Transverse colon (tissue), 4 donors: ENCODE measurements at regions not wholly inside any gene's neighbourhood (a gene's known extent, or its start where the extent isn't known, plus 50 kb on each side); places are given as distances from the start of the nearest gene placed in this dataset.

Experiments used
- DNase-seq: peaks from one replicate; pipeline ENCODE4 v3.0.0-alpha.2; 2019
- H3K27ac ChIP-seq, 4 donors: fragments of 200-600 bp; sonication (generic); 2 replicates each; pipeline ENCODE4 v1.5.1; 2016 to 2018; ENCODE audit warnings: inconsistent platforms in 4 of 4
- H3K27me3 ChIP-seq: fragments of 200-600 bp; sonication (generic); 2 replicates; pipeline ENCODE4 v1.5.1; 2017; ENCODE audit warnings: inconsistent platforms
- H3K36me3 ChIP-seq, 4 donors: fragments of 200-600 bp; sonication (generic); 2 replicates each; pipeline ENCODE4 v1.5.1; 2017 to 2019; ENCODE audit warnings: inconsistent platforms in 4 of 4
- H3K4me1 ChIP-seq, 4 donors: fragments of 200-600 bp; sonication (generic); 2 replicates each; pipeline ENCODE4 v1.5.1; 2017 to 2020; ENCODE audit warnings: inconsistent platforms in 4 of 4
- H3K4me3 ChIP-seq, 4 donors: fragments of 200-600 bp; sonication (generic); 1 replicate in 1 of 4; 2 replicates in 3 of 4; pipeline versions ENCODE4 v1.5.1 to v1.6.1; 2017 to 2019; ENCODE audit warnings: inconsistent platforms in 4 of 4
- H3K9me3 ChIP-seq, 2 donors: fragments of 200-600 bp; sonication (generic); 2 replicates each; pipeline ENCODE4 v1.5.1; 2017 to 2019; ENCODE audit warnings: inconsistent platforms in 2 of 2
- CTCF ChIP-seq, 5 experiments: fragments of 200-600 bp in 3 of 5; fragments of 450-650 bp in 2 of 5; sonication (generic) in 3 of 5; IDR thresholded peaks; 1 replicate in 2 of 5; 2 replicates in 3 of 5; pipeline ENCODE4 v1.5.1; 2016 to 2017; ENCODE audit warnings: antibody characterized with exemption in 5 of 5, inconsistent platforms in 3 of 5, mild to moderate bottlenecking in 2 of 5, moderate library complexity in 1 of 5
- EP300 ChIP-seq: sonication (generic); formaldehyde crosslinking; IDR thresholded peaks from one replicate; pipeline ENCODE4 v1.6.1; 2017; ENCODE audit warnings: antibody characterized with exemption, low read depth
- POLR2A ChIP-seq: fragments of 450-650 bp; IDR thresholded peaks from one replicate; pipeline ENCODE4 v1.6.1; 2016; ENCODE audit warnings: antibody characterized with exemption, mild to moderate bottlenecking, moderate library complexity
- POLR2AphosphoS5 ChIP-seq, 3 donors: sonication (generic); formaldehyde crosslinking; IDR thresholded peaks; one replicate each; pipeline ENCODE4 v1.6.1; 2016; ENCODE audit warnings: antibody characterized with exemption in 3 of 3
- WGBS, 2 donors: methylation state at CpG; one replicate each; pipeline ENCODE4 v1.1.5; 2018; ENCODE audit warnings: low coverage in 1 of 2; 5-methylcytosine and 5-hydroxymethylcytosine counted together
- in situ Hi-C, 4 donors: fragments of 200-750 bp; cut with MboI; loops; one replicate each; pipeline versions ENCODE4 v1.15.0 to v1.15.1; 2017; ENCODE audit warnings: low sequenced_read_pairs in 3 of 4, low pct_ligation_motif_present in 1 of 4, low pct_unique_long_range_greater_than_20kb in 1 of 4
- intact Hi-C: fragments of 100-400 bp; cut with DNase I; formaldehyde crosslinking; loops from one replicate; pipeline ENCODE4 v1.15.1; 2023; ENCODE audit warnings: low total_unique reads

- in situ Hi-C loops = no loop called here
- Histone ChIP-seq H3K36me3 (no peaks in the 10 kb centered on the region), H3K27me3 (no peaks in the 10 kb centered on the region), H3K9me3 (no peaks in the 10 kb centered on the region), H3K27ac (no peak overlapping the region), H3K4me3 (no peak overlapping the region), H3K4me1 (no peaks in the 10 kb centered on the region)
- TF ChIP-seq EP300 (no peak), POLR2AphosphoS5 (IDR thresholded peaks at IDR 0.05) (no peak), CTCF (IDR thresholded peaks at IDR 0.05) (no peak), POLR2A (no peak)
- 89 to 92% methylated on average over 2 of the region's 2 CpGs for WGBS, 2 donors
- no peak for DNase-seq
- intact Hi-C loops = no loop called here
Observed at GRCh38 chr1:194331758-194332157, 1145.3 kb upstream of the B3GALT2 start.

- no peaks in the 10 kb centered on the region for H3K4me1 ChIP-seq
- intact Hi-C loops = no loop called here
- no peak for DNase-seq
- in situ Hi-C loops = no loop called here
- no peaks in the 10 kb centered on the region for H3K36me3 ChIP-seq
- H3K27me3 ChIP-seq = no peaks in the 10 kb centered on the region
- TF ChIP-seq POLR2AphosphoS5 (IDR thresholded peaks at IDR 0.05) (no peak), POLR2A (no peak), EP300 (no peak)
- WGBS, 2 donors = 66 to 70% methylated on average over 3 to 4 of the region's 4 CpGs
- no peak overlapping the region for H3K27ac ChIP-seq
- H3K4me3 ChIP-seq = no peak overlapping the region
- no peaks in the 10 kb centered on the region for H3K9me3 ChIP-seq
Observed at GRCh38 chr1:194322751-194323150, 1136.3 kb upstream of the B3GALT2 start.

GRCh38 chr1:194318790-194319280 lies 1132.4 kb upstream of the B3GALT2 start:
- in situ Hi-C loops = no loop called here
- no peak for DNase-seq
- WGBS, 2 donors = 53 to 71% methylated on average over 1 of the region's 1 CpG
- intact Hi-C loops = no loop called here
- no peak overlapping the region for H3K27ac ChIP-seq
- no peaks in the 10 kb centered on the region for H3K36me3 ChIP-seq
- H3K9me3 ChIP-seq = no peaks in the 10 kb centered on the region
- no peaks in the 10 kb centered on the region for H3K27me3 ChIP-seq
- no peak overlapping the region for H3K4me3 ChIP-seq
- no peaks in the 10 kb centered on the region for H3K4me1 ChIP-seq
- TF ChIP-seq POLR2AphosphoS5 (IDR thresholded peaks at IDR 0.05) = no peak
- TF ChIP-seq EP300 = no peak
- no peak for TF ChIP-seq CTCF (IDR thresholded peaks at IDR 0.05)
- TF ChIP-seq POLR2A = no peak

- no peaks in the 10 kb centered on the region for H3K4me1 ChIP-seq
- H3K27me3 ChIP-seq = no peaks in the 10 kb centered on the region
- no peak for TF ChIP-seq POLR2AphosphoS5 (IDR thresholded peaks at IDR 0.05)
- no peak for TF ChIP-seq CTCF (IDR thresholded peaks at IDR 0.05)
- no peak for TF ChIP-seq EP300
- TF ChIP-seq POLR2A = no peak
- H3K9me3 ChIP-seq = no peaks in the 10 kb centered on the region
- WGBS, 2 donors = 40 to 70% methylated on average over 1 to 2 of the region's 2 CpGs
- in situ Hi-C loops (no loop called here), intact Hi-C loops (no loop called here)
- no peaks in the 10 kb centered on the region for H3K36me3 ChIP-seq
- no peak for DNase-seq
- H3K27ac ChIP-seq = no peak overlapping the region
- no peak overlapping the region for H3K4me3 ChIP-seq
Observed at GRCh38 chr1:194309697-194310096, 1123.3 kb upstream of the B3GALT2 start.

GRCh38 chr1:194309269-194309668 lies 1122.9 kb upstream of the B3GALT2 start:
- no peak for DNase-seq
- TF ChIP-seq EP300 = no peak
- TF ChIP-seq POLR2A = no peak
- no peak for TF ChIP-seq POLR2AphosphoS5 (IDR thresholded peaks at IDR 0.05)
- no peak for TF ChIP-seq CTCF (IDR thresholded peaks at IDR 0.05)

More at GRCh38 chr1:194309269-194309668, 1122.9 kb upstream of the B3GALT2 start:
- no peak overlapping the region for H3K4me3 ChIP-seq
- in situ Hi-C loops (no loop called here), intact Hi-C loops (no loop called here)
- H3K36me3 ChIP-seq = no peaks in the 10 kb centered on the region
- no peaks in the 10 kb centered on the region for H3K4me1 ChIP-seq
- H3K27me3 ChIP-seq = no peaks in the 10 kb centered on the region
- H3K9me3 ChIP-seq = no peaks in the 10 kb centered on the region
- WGBS, 2 donors = 89 to 90% methylated on average over 3 of the region's 3 CpGs
- no peak overlapping the region for H3K27ac ChIP-seq
